Osteocyte (in vitro differentiated cells): ENCODE measurements at regions not wholly inside any gene's neighbourhood (a gene's known extent, or its start where the extent isn't known, plus 50 kb on each side); places are given as distances from the start of the nearest gene placed in this dataset.

Source experiments
- DNase-seq: peaks from one replicate; pipeline ENCODE4 v3.0.0; 2021; ENCODE audit warnings: mixed read lengths; ENCODE audit not compliant: unreplicated experiment; ENCODE audit errors: extremely low spot score
- H3K27ac Mint-ChIP-seq: one replicate; pipeline ENCODE4 v1.8.0; 2021; ENCODE audit warnings: mild to moderate bottlenecking, mixed read lengths; ENCODE audit not compliant: unreplicated experiment
- H3K27me3 Mint-ChIP-seq: one replicate; pipeline ENCODE4 v1.8.0; 2021; ENCODE audit warnings: mixed read lengths; ENCODE audit not compliant: unreplicated experiment
- H3K36me3 Mint-ChIP-seq: one replicate; pipeline ENCODE4 v1.8.0; 2021; ENCODE audit warnings: mixed read lengths; ENCODE audit not compliant: unreplicated experiment
- H3K4me1 Mint-ChIP-seq: one replicate; pipeline ENCODE4 v1.8.0; 2021; ENCODE audit warnings: mixed read lengths; ENCODE audit not compliant: unreplicated experiment
- H3K4me3 Mint-ChIP-seq: one replicate; pipeline ENCODE4 v1.8.0; 2021; ENCODE audit warnings: mild to moderate bottlenecking, moderate library complexity, mixed read lengths; ENCODE audit not compliant: unreplicated experiment
- H3K9me3 Mint-ChIP-seq: one replicate; pipeline ENCODE4 v1.8.0; 2021; ENCODE audit warnings: mixed read lengths; ENCODE audit not compliant: unreplicated experiment
- TF ChIP-seq, protein P1 (sequence below): fragments of 200-600 bp; sonication (generic); IDR thresholded peaks from 2 replicates; pipeline ENCODE4 v1.5.0; 2021; ENCODE audit warnings: antibody characterized with exemption, mild to moderate bottlenecking, moderate library complexity

DNA sequence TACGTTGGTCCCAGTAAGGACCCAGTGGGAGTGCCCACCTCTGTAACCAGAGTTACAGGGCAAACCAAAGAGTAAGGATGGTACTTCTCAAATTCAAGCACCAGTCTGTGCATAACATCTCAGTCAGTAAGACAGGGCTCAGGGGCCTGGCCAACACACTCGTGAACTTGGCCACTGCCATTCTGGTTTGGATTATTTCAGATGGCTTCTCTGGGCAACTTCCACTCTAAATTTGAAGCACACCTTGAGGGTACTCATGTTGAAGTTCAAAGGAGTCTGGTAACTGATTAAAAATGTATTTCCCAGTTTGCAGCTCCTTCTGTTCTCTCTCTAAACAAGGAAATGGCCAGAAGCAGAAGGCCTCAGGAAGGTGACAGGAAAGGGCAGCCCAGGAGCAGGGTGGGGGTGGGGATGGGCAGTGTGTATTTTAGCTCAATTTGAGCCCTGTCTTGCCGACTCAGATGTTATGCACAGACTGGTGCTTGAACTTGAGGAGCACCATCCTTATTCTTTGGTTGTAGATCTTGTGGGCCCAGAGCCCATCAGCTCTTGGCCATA, 107.3 kb upstream of the GLI3 start:
- DNase-seq = no peak
- no peaks in the 10 kb centered on the region for H3K9me3 Mint-ChIP-seq
- H3K27me3 Mint-ChIP-seq = peaks cover 8% of the 10 kb centered on the region
- H3K4me1 Mint-ChIP-seq = peaks cover 27% of the 10 kb centered on the region
- no peak overlapping the region for H3K4me3 Mint-ChIP-seq
- H3K36me3 Mint-ChIP-seq = no peaks in the 10 kb centered on the region
- no peak overlapping the region for H3K27ac Mint-ChIP-seq
- TF ChIP-seq, protein P1, sequence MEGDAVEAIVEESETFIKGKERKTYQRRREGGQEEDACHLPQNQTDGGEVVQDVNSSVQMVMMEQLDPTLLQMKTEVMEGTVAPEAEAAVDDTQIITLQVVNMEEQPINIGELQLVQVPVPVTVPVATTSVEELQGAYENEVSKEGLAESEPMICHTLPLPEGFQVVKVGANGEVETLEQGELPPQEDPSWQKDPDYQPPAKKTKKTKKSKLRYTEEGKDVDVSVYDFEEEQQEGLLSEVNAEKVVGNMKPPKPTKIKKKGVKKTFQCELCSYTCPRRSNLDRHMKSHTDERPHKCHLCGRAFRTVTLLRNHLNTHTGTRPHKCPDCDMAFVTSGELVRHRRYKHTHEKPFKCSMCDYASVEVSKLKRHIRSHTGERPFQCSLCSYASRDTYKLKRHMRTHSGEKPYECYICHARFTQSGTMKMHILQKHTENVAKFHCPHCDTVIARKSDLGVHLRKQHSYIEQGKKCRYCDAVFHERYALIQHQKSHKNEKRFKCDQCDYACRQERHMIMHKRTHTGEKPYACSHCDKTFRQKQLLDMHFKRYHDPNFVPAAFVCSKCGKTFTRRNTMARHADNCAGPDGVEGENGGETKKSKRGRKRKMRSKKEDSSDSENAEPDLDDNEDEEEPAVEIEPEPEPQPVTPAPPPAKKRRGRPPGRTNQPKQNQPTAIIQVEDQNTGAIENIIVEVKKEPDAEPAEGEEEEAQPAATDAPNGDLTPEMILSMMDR = no peak

DNA sequence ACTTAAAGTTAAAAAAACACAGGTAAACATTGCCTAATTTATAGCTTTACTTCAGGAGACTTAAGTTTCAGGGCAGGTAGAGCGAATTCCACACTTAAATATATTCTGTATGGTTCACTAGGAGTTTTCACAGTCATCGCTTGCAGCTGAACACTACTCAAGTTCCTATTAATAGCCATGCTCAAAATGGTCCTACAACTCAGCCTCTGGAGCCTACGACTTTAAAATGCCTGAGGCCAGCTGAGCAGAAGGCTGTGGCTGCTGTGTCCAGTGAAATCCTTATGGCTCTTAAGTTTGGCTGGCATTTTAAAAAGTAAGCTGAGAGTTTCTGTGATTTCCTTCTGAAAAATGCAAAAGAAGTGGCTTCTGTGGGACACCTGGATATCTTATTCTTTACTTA, 105.4 kb upstream of the GLI3 start:
- no peak overlapping the region for H3K27ac Mint-ChIP-seq
- no peaks in the 10 kb centered on the region for H3K36me3 Mint-ChIP-seq
- TF ChIP-seq, protein P1 = no peak
- H3K4me1 Mint-ChIP-seq = peaks cover 41% of the 10 kb centered on the region
- H3K4me3 Mint-ChIP-seq = no peak overlapping the region
- peaks cover 8% of the 10 kb centered on the region for H3K27me3 Mint-ChIP-seq
- DNase-seq = no peak
- no peaks in the 10 kb centered on the region for H3K9me3 Mint-ChIP-seq

DNA sequence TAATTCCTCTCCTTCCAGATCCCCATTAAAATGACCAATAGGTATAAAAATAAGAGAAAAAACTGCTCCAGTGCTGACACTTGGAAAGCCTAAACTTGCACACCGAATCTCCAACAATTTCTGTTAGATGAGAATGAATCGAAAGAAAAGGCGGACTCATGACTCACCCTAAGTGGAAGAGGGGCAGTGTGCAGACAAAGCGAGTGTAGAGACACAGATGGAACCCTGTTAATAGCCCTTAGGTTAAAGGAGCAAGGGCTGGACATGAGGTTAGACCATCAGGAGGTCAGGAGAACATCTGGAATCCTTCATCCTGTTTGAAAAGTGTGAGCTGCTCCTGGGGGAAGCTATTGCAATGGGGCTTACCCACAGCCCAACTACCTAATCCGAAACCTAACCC, 103.4 kb upstream of the GLI3 start:
- Mint-ChIP-seq H3K36me3 (no peaks in the 10 kb centered on the region), H3K4me1 (peaks cover 52% of the 10 kb centered on the region), H3K27me3 (peaks cover 9% of the 10 kb centered on the region), H3K27ac (no peak overlapping the region), H3K9me3 (peaks cover 4% of the 10 kb centered on the region), H3K4me3 (no peak overlapping the region)
- TF ChIP-seq, protein P1 = no peak
- no peak for DNase-seq

DNA sequence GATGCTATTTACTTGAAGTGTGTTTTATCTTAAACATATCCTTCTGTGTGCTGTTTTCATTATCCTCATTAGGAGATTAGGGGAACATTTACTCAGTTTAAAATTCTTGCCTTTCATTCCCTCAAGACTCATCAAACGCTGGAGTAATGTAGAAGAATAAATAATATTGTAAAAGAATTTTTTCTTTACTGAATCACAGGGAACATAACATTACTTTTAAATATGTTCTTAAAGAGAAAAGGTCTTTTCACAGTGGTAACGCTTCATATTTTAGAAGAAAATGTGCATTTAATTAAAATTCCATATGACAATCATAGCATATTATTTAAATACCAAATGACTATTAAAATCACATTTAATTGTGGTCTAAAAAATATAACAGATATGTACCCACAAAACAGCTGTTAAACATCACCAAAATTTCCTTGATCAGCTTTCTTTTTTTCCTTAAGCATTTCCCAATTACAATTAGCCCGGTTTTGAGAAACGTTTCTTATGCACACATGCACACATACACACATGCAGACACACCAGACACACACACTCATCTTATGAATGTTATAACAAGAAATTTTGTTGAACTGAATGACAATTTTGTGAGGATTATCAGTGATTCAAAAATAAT, 102.0 kb upstream of the GLI3 start:
- H3K27me3 Mint-ChIP-seq = peaks cover 13% of the 10 kb centered on the region
- peaks cover 52% of the 10 kb centered on the region for H3K4me1 Mint-ChIP-seq
- H3K4me3 Mint-ChIP-seq = no peak overlapping the region
- H3K27ac Mint-ChIP-seq = peak overlapping the region; percentile 93
- TF ChIP-seq, protein P1 = no peak
- no peak for DNase-seq
- no peaks in the 10 kb centered on the region for H3K36me3 Mint-ChIP-seq
- peaks cover 4% of the 10 kb centered on the region for H3K9me3 Mint-ChIP-seq

DNA sequence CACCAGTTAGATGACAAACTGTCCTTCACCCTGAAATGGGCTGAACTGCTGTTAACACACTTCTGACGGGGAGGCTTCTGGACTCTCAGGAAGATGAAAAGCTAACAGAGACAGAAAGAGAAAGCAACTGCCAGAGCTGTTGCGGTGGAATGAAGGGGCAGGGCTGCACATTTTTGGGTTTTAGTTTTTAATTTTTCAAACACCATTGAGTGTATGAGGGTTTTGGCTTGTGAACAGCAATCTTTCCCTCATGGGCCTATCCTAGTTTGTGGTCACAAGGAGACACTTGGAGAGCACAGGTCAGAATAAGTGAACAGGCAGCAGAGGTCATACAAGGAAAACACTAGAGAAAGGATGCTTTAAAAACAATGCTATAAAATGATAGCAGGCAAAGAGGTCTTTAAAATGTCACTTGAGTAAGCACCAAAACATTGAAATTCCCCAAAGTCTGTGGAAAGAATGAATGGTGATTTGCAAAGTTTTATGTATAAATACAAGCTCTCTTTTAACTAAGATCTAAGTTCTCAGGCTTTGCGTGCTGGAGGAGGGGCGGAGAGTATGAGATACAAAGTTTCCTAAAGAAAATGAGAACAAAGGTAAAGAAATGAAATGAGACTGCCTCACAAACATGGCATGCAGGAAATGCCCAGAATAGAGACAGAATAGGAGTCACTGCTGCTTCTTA, 101.4 kb upstream of the GLI3 start:
- Mint-ChIP-seq H3K27me3 (peaks cover 13% of the 10 kb centered on the region), H3K4me1 (peaks cover 52% of the 10 kb centered on the region), H3K9me3 (peaks cover 4% of the 10 kb centered on the region), H3K4me3 (peak overlapping the region; percentile 39), H3K36me3 (no peaks in the 10 kb centered on the region), H3K27ac (peak overlapping the region; percentile 93)
- DNase-seq = no peak
- TF ChIP-seq, protein P1 = no peak
